K562 (cell line): ENCODE measurements at regions not wholly inside any gene's neighbourhood (a gene's known extent, or its start where the extent isn't known, plus 50 kb on each side); places are given as distances from the start of the nearest gene placed in this dataset.

Experiments
- ARID2 ChIP-seq: fragments of 450-650 bp; IDR thresholded peaks from 2 replicates; pipeline ENCODE4 v1.6.1; 2017; ENCODE audit warnings: antibody characterized with exemption, mild to moderate bottlenecking
- C11orf30 ChIP-seq: fragments of 450-650 bp; IDR thresholded peaks from 2 replicates; pipeline ENCODE4 v1.6.1; 2016; ENCODE audit warnings: low read depth, mild to moderate bottlenecking
- GTF3C2 ChIP-seq: IDR thresholded peaks from 3 replicates; pipeline ENCODE4 v1.6.1; 2011; ENCODE audit warnings: borderline replicate concordance, mild to moderate bottlenecking, moderate library complexity; ENCODE audit not compliant: insufficient read length; ENCODE audit errors: extremely low read depth
- HINFP ChIP-seq: fragments of 450-650 bp; conservative IDR thresholded peaks from 2 replicates; pipeline ENCODE4 v1.6.1; 2016; ENCODE audit warnings: missing genetic modification characterization, low read depth, mild to moderate bottlenecking, control low read depth, missing compliant biosample characterization
- IRF2 ChIP-seq: sonication (generic); formaldehyde crosslinking; IDR thresholded peaks from 2 replicates; pipeline ENCODE4 v1.8.1; 2022; ENCODE audit warnings: mild to moderate bottlenecking, missing genetic modification reagents
- PBX2 ChIP-seq, 2 experiments: IDR thresholded peaks in 1 of 2; conservative IDR thresholded peaks in 1 of 2; 2 replicates each; pipeline ENCODE4 v1.6.1; 2016; ENCODE audit warnings: low read depth in 2 of 2, mild to moderate bottlenecking in 1 of 2, missing compliant biosample characterization in 1 of 2, missing genetic modification characterization in 1 of 2, moderate library complexity in 1 of 2
- POLR2A ChIP-seq: fragments of 450-650 bp; conservative IDR thresholded peaks from 2 replicates; pipeline ENCODE4 v1.6.1; 2016
- POLR2AphosphoS5 ChIP-seq: IDR thresholded peaks from 2 replicates; pipeline ENCODE4 v1.6.1; 2011; ENCODE audit warnings: mild to moderate bottlenecking, low read depth, low read length, moderate library complexity; ENCODE audit not compliant: control insufficient read depth, insufficient read depth
- REST ChIP-seq, 2 experiments: fragments of 450-650 bp; formaldehyde crosslinking in 1 of 2; IDR thresholded peaks; 2 replicates each; pipeline versions ENCODE4 v1.4.0 to v1.6.1; 2014 to 2020; ENCODE audit warnings: mild to moderate bottlenecking in 2 of 2, borderline replicate concordance in 1 of 2, low read depth in 1 of 2
- USF2 ChIP-seq: sonication (generic); formaldehyde crosslinking; IDR thresholded peaks from 2 replicates; pipeline ENCODE4 v1.5.0; 2020; ENCODE audit warnings: missing genetic modification reagents
- ZFP36 ChIP-seq: fragments of 150-350 bp; IDR thresholded peaks from 2 replicates; pipeline ENCODE4 v1.6.1; 2018; ENCODE audit warnings: low read length, low read depth; ENCODE audit not compliant: partially characterized antibody
- ZKSCAN8 ChIP-seq: fragments of 200-800 bp; sonication (Bioruptor generic); IDR thresholded peaks from 2 replicates; pipeline ENCODE4 v1.6.1; 2016; ENCODE audit warnings: missing genetic modification characterization, missing compliant biosample characterization

- TF ChIP-seq PBX2 (CRISPR knock-in tag; IDR thresholded peaks at IDR 0.05; ENCODE audit: low read depth) = no peak
- no peak for TF ChIP-seq PBX2 (tag; conservative IDR thresholded peaks at IDR 0.05; ENCODE audit: low read depth)
- no peak for TF ChIP-seq ZKSCAN8 (CRISPR knock-in tag)
- no peak for TF ChIP-seq REST (IDR thresholded peaks at IDR 0.05; ENCODE audit: borderline replicate concordance)
- no peak for TF ChIP-seq REST (CRISPR knock-in tag; IDR thresholded peaks at IDR 0.05; ENCODE audit: low read depth)
- no peak for TF ChIP-seq C11orf30
- TF ChIP-seq ARID2 = no peak
- no peak for TF ChIP-seq ZFP36
- no peak for TF ChIP-seq HINFP (tag)
- TF ChIP-seq GTF3C2 = no peak
- no peak for TF ChIP-seq IRF2 (CRISPR knock-in tag)
- no peak for TF ChIP-seq POLR2A
- TF ChIP-seq POLR2AphosphoS5 = no peak
- TF ChIP-seq USF2 (CRISPR knock-in tag) = no peak
Observed at GRCh38 chr13:50758796-50759195, 84.7 kb downstream of the DLEU7 start.
